ENCODE measurements at regions not wholly inside any gene's neighbourhood (a gene's known extent, or its start where the extent isn't known, plus 50 kb on each side); places are given as distances from the start of the nearest gene placed in this dataset.
A peak's percentile ranks its signal among the peaks of the same experiment; 100 is the strongest.

- Mint-ChIP-seq H3K4me3 (no peak overlapping the region), H3K9me3 (no peaks in the 10 kb centered on the region), H3K27ac (no peak overlapping the region), H3K27me3 (ENCODE audit: low read depth) (no peaks in the 10 kb centered on the region), H3K36me3 (ENCODE audit: low read depth) (no peaks in the 10 kb centered on the region), H3K4me1 (peaks cover 25% of the 10 kb centered on the region)
- no peak for TF ChIP-seq CTCF (IDR thresholded peaks at IDR 0.05; ENCODE audit: unreplicated experiment in 3 of 3)
Observed at GRCh38 chr18:45352874-45353273, 262.4 kb upstream of the SLC14A2 start.

- H3K9me3 Mint-ChIP-seq, result no peaks in the 10 kb centered on the region
- no peaks in the 10 kb centered on the region for H3K36me3 Mint-ChIP-seq (ENCODE audit: low read depth)
- peaks cover 31% of the 10 kb centered on the region for H3K4me1 Mint-ChIP-seq
- TF ChIP-seq CTCF (IDR thresholded peaks at IDR 0.05; ENCODE audit: unreplicated experiment in 3 of 3), result no peak
- no peak overlapping the region for H3K4me3 Mint-ChIP-seq
- H3K27ac Mint-ChIP-seq, result no peak overlapping the region
- no peaks in the 10 kb centered on the region for H3K27me3 Mint-ChIP-seq (ENCODE audit: low read depth)
Observed at GRCh38 chr18:45353530-45353929, 261.7 kb upstream of the SLC14A2 start.

GRCh38 chr18:45355944-45356520 lies 259.2 kb upstream of the SLC14A2 start:
- peak overlapping the region in 2 of 3 experiments; percentile 25 to 38 for H3K27ac Mint-ChIP-seq

GRCh38 chr18:45357686-45358470 lies 257.4 kb upstream of the SLC14A2 start:
- Mint-ChIP-seq H3K4me1 (peaks cover 57% of the 10 kb centered on the region), H3K27ac (peak overlapping the region; percentile 6 to 65 (median 56)), H3K36me3 (ENCODE audit: low read depth) (no peaks in the 10 kb centered on the region), H3K9me3 (no peaks in the 10 kb centered on the region), H3K27me3 (ENCODE audit: low read depth) (peaks cover 3% of the 10 kb centered on the region), H3K4me3 (no peak overlapping the region)
- no peak for TF ChIP-seq CTCF (IDR thresholded peaks at IDR 0.05; ENCODE audit: unreplicated experiment in 3 of 3)

More at GRCh38 chr18:45355944-45356520, 259.2 kb upstream of the SLC14A2 start:
- H3K36me3 Mint-ChIP-seq (ENCODE audit: low read depth), result no peaks in the 10 kb centered on the region
- H3K4me1 Mint-ChIP-seq, result peaks cover 44% of the 10 kb centered on the region
- no peak overlapping the region for H3K4me3 Mint-ChIP-seq
- no peaks in the 10 kb centered on the region for H3K9me3 Mint-ChIP-seq
- TF ChIP-seq CTCF (IDR thresholded peaks at IDR 0.05; ENCODE audit: unreplicated experiment in 3 of 3), result peak in 2 of 3 experiments; percentile 11 to 24
- H3K27me3 Mint-ChIP-seq (ENCODE audit: low read depth), result peaks cover 3% of the 10 kb centered on the region

GRCh38 chr18:45359275-45360009 lies 255.8 kb upstream of the SLC14A2 start:
- peaks cover 3% of the 10 kb centered on the region for H3K27me3 Mint-ChIP-seq (ENCODE audit: low read depth)
- no peaks in the 10 kb centered on the region for H3K9me3 Mint-ChIP-seq
- H3K36me3 Mint-ChIP-seq (ENCODE audit: low read depth), result no peaks in the 10 kb centered on the region
- no peak overlapping the region for H3K4me3 Mint-ChIP-seq
- H3K4me1 Mint-ChIP-seq, result peaks cover 71% of the 10 kb centered on the region
- no peak for TF ChIP-seq CTCF (IDR thresholded peaks at IDR 0.05; ENCODE audit: unreplicated experiment in 3 of 3)
- H3K27ac Mint-ChIP-seq, result peak overlapping the region; percentile 63 to 73 (median 65)

Data from nephron (organoid).